RPMI8226 (cell line): ENCODE measurements at regions not wholly inside any gene's neighbourhood (a gene's known extent, or its start where the extent isn't known, plus 50 kb on each side); places are given as distances from the start of the nearest gene placed in this dataset.
"Not testable (repeated sequence)": the region's sequence is repeated elsewhere in the genome, so short reads cannot be mapped to it uniquely, and the experiment has no call there.

Experiments used
- DNase-seq: peaks from one replicate; pipeline ENCODE4 v3.0.0-alpha.2; 2015

- peak; percentile 17 for DNase-seq
These were observed 477.3 kb downstream of the PREX1 start for GRCh38 chr20:48350313-48350988.

- DNase-seq = no peak
These were observed 478.1 kb downstream of the PREX1 start for GRCh38 chr20:48349656-48350055.

- DNase-seq = no peak
These were observed 479.8 kb downstream of the PREX1 start for GRCh38 chr20:48348022-48348421.

- DNase-seq = no peak
These were observed 484.8 kb downstream of the PREX1 start for GRCh38 chr20:48342822-48343513.

- no peak for DNase-seq
These were observed 486.9 kb downstream of the PREX1 start for GRCh38 chr20:48340883-48341281.

- DNase-seq = no peak
These were observed 487.6 kb downstream of the PREX1 start for GRCh38 chr20:48339986-48340882.

- DNase-seq = peak; percentile 59
These were observed 488.4 kb downstream of the PREX1 start for GRCh38 chr20:48339190-48339985.

GRCh38 chr20:48338717-48339116, 489.1 kb downstream of the PREX1 start:
- DNase-seq = no peak

- no peak for DNase-seq
These were observed 491.2 kb downstream of the PREX1 start for GRCh38 chr20:48336597-48336996.

- DNase-seq = no peak
These were observed 492.3 kb downstream of the PREX1 start for GRCh38 chr20:48335308-48336050.

- DNase-seq = no peak
These were observed 494.1 kb downstream of the PREX1 start for GRCh38 chr20:48333707-48334106.

- no peak for DNase-seq
These were observed 495.2 kb downstream of the PREX1 start for GRCh38 chr20:48332555-48332954.

- no peak for DNase-seq
These were observed 496.1 kb downstream of the PREX1 start for GRCh38 chr20:48331518-48332286.

GRCh38 chr20:48329676-48330664, 497.8 kb downstream of the PREX1 start:
- no peak for DNase-seq

- DNase-seq = no peak
These were observed 498.7 kb downstream of the PREX1 start for GRCh38 chr20:48329031-48329615.

- DNase-seq = not testable (repeated sequence)
These were observed 500.0 kb downstream of the PREX1 start for GRCh38 chr20:48327848-48328247.

GRCh38 chr20:48326868-48327267, 500.9 kb downstream of the PREX1 start:
- DNase-seq = no peak

- no peak for DNase-seq
These were observed 501.4 kb downstream of the PREX1 start for GRCh38 chr20:48326434-48326691.

GRCh38 chr20:48325656-48326433, 502.0 kb downstream of the PREX1 start:
- no peak for DNase-seq
